GM18870 (cell line): ENCODE measurements at regions not wholly inside any gene's neighbourhood (a gene's known extent, or its start where the extent isn't known, plus 50 kb on each side); places are given as distances from the start of the nearest gene placed in this dataset.

Experiments
- ATAC-seq: cut with Tn5 transposase; IDR thresholded peaks from one replicate; pipeline ENCODE4 v1.9.1; 2021; ENCODE audit warnings: moderate library complexity; ENCODE audit not compliant: unreplicated experiment

- no peak for ATAC-seq
Measured at GRCh38 chr11:92739491-92739890, 230.0 kb upstream of the MTNR1B start.

- ATAC-seq, result no peak
Measured at GRCh38 chr11:92740276-92740675, 229.2 kb upstream of the MTNR1B start.

- ATAC-seq, result no peak
Measured at GRCh38 chr11:92744929-92745585, 224.4 kb upstream of the MTNR1B start.

GRCh38 chr11:92750794-92751193 lies 218.7 kb upstream of the MTNR1B start:
- no peak for ATAC-seq

GRCh38 chr11:92751594-92751993 lies 217.9 kb upstream of the MTNR1B start:
- ATAC-seq, result no peak

GRCh38 chr11:92752122-92752521 lies 217.3 kb upstream of the MTNR1B start:
- ATAC-seq, result no peak

GRCh38 chr11:92753161-92753560 lies 216.3 kb upstream of the MTNR1B start:
- no peak for ATAC-seq

GRCh38 chr11:92758241-92758780 lies 211.1 kb upstream of the MTNR1B start:
- ATAC-seq, result no peak

GRCh38 chr11:92759571-92760214 lies 209.8 kb upstream of the MTNR1B start:
- ATAC-seq, result no peak

GRCh38 chr11:92762121-92762540 lies 207.3 kb upstream of the MTNR1B start:
- no peak for ATAC-seq

- no peak for ATAC-seq
Measured at GRCh38 chr11:92763336-92763735, 206.1 kb upstream of the MTNR1B start.

GRCh38 chr11:92764128-92764527 lies 205.3 kb upstream of the MTNR1B start:
- no peak for ATAC-seq

- ATAC-seq, result no peak
Measured at GRCh38 chr11:92765082-92765840, 204.2 kb upstream of the MTNR1B start.

- ATAC-seq, result no peak
Measured at GRCh38 chr11:92765965-92766371, 203.5 kb upstream of the MTNR1B start.

- no peak for ATAC-seq
Measured at GRCh38 chr11:92766698-92767097, 202.8 kb upstream of the MTNR1B start.

GRCh38 chr11:92767416-92767815 lies 202.0 kb upstream of the MTNR1B start:
- no peak for ATAC-seq

- no peak for ATAC-seq
Measured at GRCh38 chr11:92768121-92768840, 201.2 kb upstream of the MTNR1B start.

- no peak for ATAC-seq
Measured at GRCh38 chr11:92769112-92769511, 200.3 kb upstream of the MTNR1B start.

GRCh38 chr11:92770419-92770818 lies 199.0 kb upstream of the MTNR1B start:
- ATAC-seq, result no peak

- ATAC-seq, result no peak
Measured at GRCh38 chr11:92770981-92771380, 198.5 kb upstream of the MTNR1B start.

- no peak for ATAC-seq
Measured at GRCh38 chr11:92771701-92772100, 197.8 kb upstream of the MTNR1B start.
